ENCODE measurements at regions not wholly inside any gene's neighbourhood (a gene's known extent, or its start where the extent isn't known, plus 50 kb on each side); places are given as distances from the start of the nearest gene placed in this dataset.

DNA sequence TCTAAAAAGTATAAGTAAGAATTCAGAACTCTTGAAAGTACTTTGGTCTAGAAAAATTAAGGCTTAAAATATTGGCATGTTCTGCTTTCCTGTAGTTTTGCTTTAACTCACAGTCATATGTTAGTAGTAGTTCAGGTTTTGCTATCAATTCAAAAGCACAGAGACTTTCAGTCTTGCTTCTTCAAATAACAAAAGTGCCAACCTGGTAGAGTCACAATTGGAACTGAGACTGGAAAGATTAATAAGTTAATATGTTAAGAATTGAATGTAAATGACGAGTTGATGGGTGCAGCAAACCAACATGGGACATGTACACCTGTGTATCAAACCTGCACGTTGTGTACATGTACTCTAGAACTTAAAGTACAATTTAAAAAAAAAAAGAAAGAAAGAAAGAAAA lies 822.3 kb downstream of the MTRR start:
- no peak overlapping the region for H2BK12ac ChIP-seq (ENCODE audit: low read depth, low read length)
- no peaks in the 10 kb centered on the region for H4K20me1 ChIP-seq (replicated peaks in 1 of 2; ENCODE audit: control insufficient read depth in 1 of 2, insufficient read depth in 2 of 2, low read length in 2 of 2)
- H3K79me1 ChIP-seq (ENCODE audit: low read depth, low read length), result no peaks in the 10 kb centered on the region
- H3K4me2 ChIP-seq (ENCODE audit: insufficient read depth in 1 of 2, low read depth in 2 of 2, low read length in 2 of 2), result no peak overlapping the region
- no peaks in the 10 kb centered on the region for H3K27me3 ChIP-seq (replicated peaks in 1 of 4; ENCODE audit: control insufficient read depth in 3 of 4, extremely low read depth in 1 of 4, insufficient read depth in 3 of 4, low read length in 3 of 4)
- no peak overlapping the region for H3K4ac ChIP-seq (replicated peaks; ENCODE audit: insufficient read length, low read depth, low read length)
- H4K91ac ChIP-seq (replicated peaks; ENCODE audit: insufficient read length, low read length), result no peak overlapping the region
- ChIA-PET CTCF (ENCODE audit: partially characterized antibody) (interaction anchor here (0.7 kb wide), 1 partner anchor 879 kb away, joined by 3 read pairs; no protein-coding TSS in a partner anchor), POLR2A (ENCODE audit: partially characterized antibody) (no interaction called here)
- no peak overlapping the region for H3K27ac ChIP-seq (ENCODE audit: low read depth, low read length)
- no peak overlapping the region for H2BK15ac ChIP-seq (ENCODE audit: low read length)
- H3K23me2 ChIP-seq (ENCODE audit: low read depth, low read length), result no peaks in the 10 kb centered on the region
- no peak for TF ChIP-seq POLR2A (IDR thresholded peaks at IDR 0.05; ENCODE audit: control extremely low read depth in 1 of 2, low read depth in 2 of 2, low read length in 2 of 2)
- TF ChIP-seq RFX5 (IDR thresholded peaks at IDR 0.05; ENCODE audit: borderline replicate concordance, low read depth, low read length), result no peak
- TF ChIP-seq CHD2 (IDR thresholded peaks at IDR 0.05; ENCODE audit: low read length), result no peak
- no peak for TF ChIP-seq HDAC6 (IDR thresholded peaks at IDR 0.05; ENCODE audit: low read depth, low read length)
- no peak for TF ChIP-seq CREB1 (IDR thresholded peaks at IDR 0.05)
- TF ChIP-seq SAP30 (IDR thresholded peaks at IDR 0.05; ENCODE audit: insufficient read depth, insufficient replicate concordance, low read length), result no peak
- TF ChIP-seq CTCF (IDR thresholded peaks at IDR 0.05; ENCODE audit: control extremely low read depth in 1 of 3, insufficient read depth in 1 of 3, low read depth in 1 of 3, low read length in 3 of 3), result no peak
- no peak for TF ChIP-seq ZNF274 (IDR thresholded peaks at IDR 0.05; ENCODE audit: borderline replicate concordance, extremely low read depth, low read length)
- TF ChIP-seq SP4 (IDR thresholded peaks at IDR 0.05; ENCODE audit: low read length), result no peak
- no peak for TF ChIP-seq HDAC2 (IDR thresholded peaks at IDR 0.05; ENCODE audit: borderline replicate concordance in 1 of 2, low read depth in 2 of 2, low read length in 2 of 2)
- no peak for TF ChIP-seq NANOG (IDR thresholded peaks at IDR 0.05; ENCODE audit: insufficient read depth, low read depth, low read length, poor library complexity, severe bottlenecking)
- TF ChIP-seq JUND (IDR thresholded peaks at IDR 0.05; ENCODE audit: low read length), result no peak
- no peak overlapping the region for H4K8ac ChIP-seq (ENCODE audit: extremely low read depth, insufficient read depth, low read length)
- H3K36me3 ChIP-seq (ENCODE audit: control insufficient read depth in 2 of 4, insufficient read depth in 4 of 4, low read length in 3 of 4), result no peaks in the 10 kb centered on the region
- no peak overlapping the region for H3K9ac ChIP-seq (replicated peaks in 1 of 4; ENCODE audit: extremely low read depth in 1 of 4, low read depth in 3 of 4, low read length in 3 of 4)
- H2BK120ac ChIP-seq (replicated peaks; ENCODE audit: low read depth, low read length), result no peak overlapping the region
- no peak for DNase-seq (ENCODE audit: low read depth in 1 of 2, low spot score in 2 of 2)
- no peaks in the 10 kb centered on the region for H3K9me3 ChIP-seq (ENCODE audit: insufficient read depth in 2 of 2, low read depth in 1 of 2, low read length in 1 of 2)
- H3K56ac ChIP-seq (replicated peaks; ENCODE audit: insufficient read length, low read depth, low read length), result no peak overlapping the region
- no peak overlapping the region for H3K4me3 ChIP-seq (ENCODE audit: extremely low read depth in 1 of 4, insufficient read depth in 2 of 4, low read depth in 3 of 4, low read length in 4 of 4)
- H2AK5ac ChIP-seq (ENCODE audit: low read depth, low read length), result no peak overlapping the region
- H3K18ac ChIP-seq (ENCODE audit: extremely low read depth, low read length), result no peak overlapping the region
- H3K79me2 ChIP-seq (ENCODE audit: control insufficient read depth in 1 of 2, insufficient read depth in 2 of 2, low read length in 2 of 2), result no peaks in the 10 kb centered on the region
- no peak overlapping the region for H3K23ac ChIP-seq (ENCODE audit: insufficient read length)
- H3K4me1 ChIP-seq (replicated peaks in 1 of 4; ENCODE audit: control insufficient read depth in 3 of 4, insufficient read depth in 4 of 4, low read length in 3 of 4), result no peaks in the 10 kb centered on the region
- no peak overlapping the region for H3K14ac ChIP-seq (ENCODE audit: insufficient read length)
- H4K5ac ChIP-seq (ENCODE audit: insufficient read length, low read depth, low read length), result no peak overlapping the region
- H2BK20ac ChIP-seq (ENCODE audit: low read length), result no peak overlapping the region
- FAIRE-seq, result no peak
- H2AFZ ChIP-seq (ENCODE audit: low read length), result no peak overlapping the region
- WGBS, 2 experiments (ENCODE audit: extremely low coverage in 1 of 2, insufficient coverage in 1 of 2, insufficient read length in 1 of 2, insufficient replicate concordance in 2 of 2, low coverage in 1 of 2, low lambda C conversion rate in 2 of 2, missing lambda C conversion rate in 1 of 2), result 90% methylated on average over 2 of the region's 2 CpGs; no CpG with 5 or more reads in 1 of the 2 experiments
- H2BK5ac ChIP-seq (ENCODE audit: low read depth, low read length), result no peak overlapping the region

All from H1 (cell line).